ENCODE measurements at regions not wholly inside any gene's neighbourhood (a gene's known extent, or its start where the extent isn't known, plus 50 kb on each side); places are given as distances from the start of the nearest gene placed in this dataset.

GRCh38 chr20:12203981-12204380, 286.3 kb downstream of the BTBD3 start:
- Histone ChIP-seq H2AFZ (ENCODE audit: low read depth, low read length) (no peak overlapping the region), H3K4me3 (replicated peaks in 1 of 3; ENCODE audit: insufficient read depth in 1 of 3, low read depth in 1 of 3, low read length in 3 of 3) (no peak overlapping the region), H3K27ac (ENCODE audit: insufficient read depth, low read depth, low read length) (no peak overlapping the region), H4K20me1 (replicated peaks; ENCODE audit: control insufficient read depth, extremely low read depth, insufficient read depth, low read length) (no peaks in the 10 kb centered on the region), H3K36me3 (ENCODE audit: control insufficient read depth in 2 of 2, extremely low read depth in 1 of 2, insufficient read depth in 2 of 2, low read length in 2 of 2) (no peaks in the 10 kb centered on the region), H3K9me3 (replicated peaks; ENCODE audit: control insufficient read depth, insufficient read depth, low read length) (no peaks in the 10 kb centered on the region), H3K4me1 (ENCODE audit: control insufficient read depth, extremely low read depth, insufficient read depth, low read length) (no peaks in the 10 kb centered on the region), H3K9ac (replicated peaks; ENCODE audit: extremely low read depth, insufficient read depth, low read length) (no peak overlapping the region), H3K79me2 (ENCODE audit: control insufficient read depth, insufficient read depth, low read length) (no peaks in the 10 kb centered on the region), H3K27me3 (ENCODE audit: control insufficient read depth in 2 of 2, insufficient read depth in 2 of 2, low read length in 2 of 2) (no peaks in the 10 kb centered on the region), H3K9me1 (replicated peaks; ENCODE audit: control insufficient read depth, extremely low read depth, insufficient read depth, low read length) (no peaks in the 10 kb centered on the region), H3K4me2 (ENCODE audit: insufficient read depth, low read length) (no peak overlapping the region)
- no TSS peak for BruUV-seq (replicated peaks)
- no peak for FAIRE-seq
- dilution Hi-C loops (cut with MboI; ENCODE audit: extremely low pct_ligation_motif_present, low sequenced_read_pairs) (no loop called here), intact Hi-C loops (cut with micrococcal nuclease) (loop anchor here (2.0 to 10.0 kb wide), 2 partner anchors 19 to 289 kb away; partner anchors contain the start of gene BTBD3)
- CTCF ChIA-PET, result interaction anchor here (1.5 kb wide), 1 partner anchor 192 kb away, joined by 9 read pairs; no protein-coding TSS in a partner anchor
- no peak for DNase-seq (ENCODE audit: low read depth, low spot score)
- TF ChIP-seq EZH2 (IDR thresholded peaks at IDR 0.05; ENCODE audit: borderline replicate concordance, low read depth, low read length, severe bottlenecking) (no peak), MAX (IDR thresholded peaks at IDR 0.05; ENCODE audit: insufficient read depth, insufficient read length) (no peak), POLR2A (IDR thresholded peaks at IDR 0.05; ENCODE audit: low read depth, low read length) (no peak), MYC (IDR thresholded peaks at IDR 0.05; ENCODE audit: low read depth, low read length) (no peak), CTCF (IDR thresholded peaks at IDR 0.05; ENCODE audit: extremely low read depth in 1 of 2, insufficient read depth in 1 of 2, low read depth in 1 of 2, low read length in 2 of 2) (no peak), GATA2 (IDR thresholded peaks at IDR 0.05; ENCODE audit: insufficient read depth, insufficient read length, low read depth, low read length) (no peak), FOS (IDR thresholded peaks at IDR 0.05; ENCODE audit: borderline replicate concordance, insufficient read depth, low read length) (no peak)
- POLR2A ChIA-PET, result no interaction called here
